ENCODE measurements at regions not wholly inside any gene's neighbourhood (a gene's known extent, or its start where the extent isn't known, plus 50 kb on each side); places are given as distances from the start of the nearest gene placed in this dataset.

- FAIRE-seq (no peak), DNase-seq (ENCODE audit: insufficient read length, low spot score) (no peak)
- TF ChIP-seq, protein P1, sequence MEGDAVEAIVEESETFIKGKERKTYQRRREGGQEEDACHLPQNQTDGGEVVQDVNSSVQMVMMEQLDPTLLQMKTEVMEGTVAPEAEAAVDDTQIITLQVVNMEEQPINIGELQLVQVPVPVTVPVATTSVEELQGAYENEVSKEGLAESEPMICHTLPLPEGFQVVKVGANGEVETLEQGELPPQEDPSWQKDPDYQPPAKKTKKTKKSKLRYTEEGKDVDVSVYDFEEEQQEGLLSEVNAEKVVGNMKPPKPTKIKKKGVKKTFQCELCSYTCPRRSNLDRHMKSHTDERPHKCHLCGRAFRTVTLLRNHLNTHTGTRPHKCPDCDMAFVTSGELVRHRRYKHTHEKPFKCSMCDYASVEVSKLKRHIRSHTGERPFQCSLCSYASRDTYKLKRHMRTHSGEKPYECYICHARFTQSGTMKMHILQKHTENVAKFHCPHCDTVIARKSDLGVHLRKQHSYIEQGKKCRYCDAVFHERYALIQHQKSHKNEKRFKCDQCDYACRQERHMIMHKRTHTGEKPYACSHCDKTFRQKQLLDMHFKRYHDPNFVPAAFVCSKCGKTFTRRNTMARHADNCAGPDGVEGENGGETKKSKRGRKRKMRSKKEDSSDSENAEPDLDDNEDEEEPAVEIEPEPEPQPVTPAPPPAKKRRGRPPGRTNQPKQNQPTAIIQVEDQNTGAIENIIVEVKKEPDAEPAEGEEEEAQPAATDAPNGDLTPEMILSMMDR (IDR thresholded peaks at IDR 0.05; ENCODE audit: insufficient read depth, missing control alignments): no peak
Measured at GRCh38 chr2:41836948-41837347, 210.9 kb upstream of the PKDCC start.

DNA sequence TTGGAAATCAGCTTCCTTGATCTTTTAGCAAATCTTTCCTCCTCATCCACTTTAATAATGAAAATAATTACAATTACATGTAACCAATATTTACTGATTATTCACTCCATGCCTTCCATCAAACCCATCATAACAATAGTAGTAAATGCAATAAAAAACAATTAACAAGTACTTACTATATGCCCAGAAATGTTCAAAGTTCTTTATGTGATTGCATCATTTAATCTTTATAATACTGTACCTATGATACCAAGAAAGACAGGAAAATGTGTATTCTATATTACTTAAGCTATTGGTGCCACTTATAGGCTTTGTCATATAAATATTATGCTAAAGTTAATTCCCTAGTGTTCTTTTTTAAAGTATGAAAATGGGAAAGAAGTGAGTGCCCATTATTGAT, 210.2 kb upstream of the PKDCC start:
- TF ChIP-seq, protein P1 (IDR thresholded peaks at IDR 0.05; ENCODE audit: insufficient read depth, missing control alignments): no peak
- FAIRE-seq: no peak

GRCh38 chr2:41840702-41841551, 206.9 kb upstream of the PKDCC start:
- FAIRE-seq (peak; percentile 67), DNase-seq (ENCODE audit: insufficient read length, low spot score) (peak; percentile 74)
- TF ChIP-seq, protein P1 (IDR thresholded peaks at IDR 0.05; ENCODE audit: insufficient read depth, missing control alignments): peak; percentile 96

More for the DNA sequence above, 210.2 kb upstream of the PKDCC start:
- no peak for DNase-seq (ENCODE audit: insufficient read length, low spot score)

DNA sequence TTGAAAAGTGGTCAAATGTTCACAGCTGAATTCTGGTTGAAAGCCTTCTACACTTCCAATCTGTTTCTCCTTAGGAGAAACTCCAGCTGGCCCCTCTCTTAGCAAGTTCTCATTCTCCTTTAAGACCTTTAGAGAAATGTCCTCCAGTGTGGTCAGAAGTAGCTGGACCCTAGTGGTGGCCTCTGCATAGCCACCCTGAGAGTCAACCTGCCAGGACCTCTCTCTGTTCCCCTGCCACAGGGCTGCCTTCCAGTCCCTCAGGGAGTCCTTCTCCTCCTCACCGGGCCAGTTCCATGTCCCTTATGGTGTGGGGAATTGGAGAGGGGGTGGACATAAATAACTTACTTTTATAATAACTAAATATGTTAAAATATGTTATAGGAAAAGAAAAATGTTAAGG, 200.9 kb upstream of the PKDCC start:
- TF ChIP-seq, protein P1 (IDR thresholded peaks at IDR 0.05; ENCODE audit: insufficient read depth, missing control alignments): no peak
- DNase-seq (ENCODE audit: insufficient read length, low spot score) (no peak), FAIRE-seq (no peak)

DNA sequence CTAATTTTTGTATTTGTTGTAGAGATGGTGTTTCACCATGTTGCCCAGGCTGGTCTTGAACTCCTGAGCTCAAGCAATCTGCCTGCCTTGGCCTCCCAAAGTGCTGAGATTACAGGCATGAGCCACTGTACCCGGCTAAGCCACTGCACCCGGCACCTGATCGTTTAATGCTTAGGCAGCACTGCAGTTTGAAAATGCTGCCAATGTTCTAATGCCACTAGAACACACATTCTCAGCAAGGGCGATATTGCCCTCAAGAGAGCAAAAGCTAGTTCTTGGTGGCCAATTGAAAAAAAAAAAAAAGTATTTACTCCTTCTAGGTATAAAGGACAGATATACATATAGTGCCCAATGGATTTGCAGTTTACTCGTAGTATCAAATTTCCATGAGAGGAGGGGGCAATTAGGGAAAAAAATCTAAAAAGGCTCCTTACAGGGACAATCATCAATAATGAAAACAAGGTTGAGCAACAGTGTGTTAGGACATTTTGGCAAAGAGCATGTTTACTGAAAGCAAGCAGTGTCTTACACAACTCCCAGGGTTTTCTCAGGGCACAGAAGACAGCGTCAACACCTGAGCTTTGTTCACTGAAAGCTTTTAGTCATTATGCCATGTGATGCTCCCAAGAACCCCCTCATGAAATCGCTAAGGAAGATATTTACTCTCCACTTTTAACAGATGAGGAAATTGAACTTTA, 199.9 kb upstream of the PKDCC start:
- no peak for FAIRE-seq
- no peak for DNase-seq (ENCODE audit: insufficient read length, low spot score)
- TF ChIP-seq, protein P1 (IDR thresholded peaks at IDR 0.05; ENCODE audit: insufficient read depth, missing control alignments): no peak

DNA sequence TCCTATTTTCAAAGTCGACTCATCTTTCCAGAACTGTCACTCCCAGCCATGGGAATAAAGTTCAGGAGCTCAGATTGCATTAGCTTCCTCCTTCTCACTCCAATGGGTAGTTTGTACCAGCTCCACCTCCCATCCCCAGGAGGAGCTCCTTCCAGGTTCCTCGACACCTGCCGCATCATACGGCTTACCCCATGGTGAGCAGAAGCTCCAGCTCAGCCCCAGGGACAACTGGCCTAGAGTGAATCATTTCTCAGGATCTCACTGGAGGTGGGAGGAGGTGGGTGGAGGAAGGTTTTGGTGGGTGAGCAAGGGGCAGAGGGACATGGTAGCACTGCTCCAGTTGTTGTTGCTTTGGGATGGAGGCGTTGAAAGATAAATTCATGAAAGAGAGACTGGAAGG, 196.3 kb upstream of the PKDCC start:
- FAIRE-seq: no peak
- TF ChIP-seq, protein P1 (IDR thresholded peaks at IDR 0.05; ENCODE audit: insufficient read depth, missing control alignments): no peak
- no peak for DNase-seq (ENCODE audit: insufficient read length, low spot score)

Data from D721Med (cell line).